Smooth muscle cell (in vitro differentiated cells): ENCODE measurements at regions not wholly inside any gene's neighbourhood (a gene's known extent, or its start where the extent isn't known, plus 50 kb on each side); places are given as distances from the start of the nearest gene placed in this dataset.
"Not testable (repeated sequence)": the region's sequence is repeated elsewhere in the genome, so short reads cannot be mapped to it uniquely, and the experiment has no call there.

Experiments
- DNase-seq: peaks from one replicate; lab custom pipeline; 2025; ENCODE audit not compliant: unreplicated experiment; lab: John Stamatoyannopoulos, UW
- H2AFZ ChIP-seq: fragments of 200-600 bp; sonication (generic); 2 replicates; pipeline ENCODE4 v1.6.0; 2016; ENCODE audit warnings: antibody characterized with exemption, low read depth, mild to moderate bottlenecking
- H3F3A ChIP-seq: fragments of 200-600 bp; sonication (generic); 2 replicates; pipeline ENCODE4 v1.6.0; 2017; ENCODE audit warnings: antibody characterized with exemption, low read depth
- H3K27ac ChIP-seq: fragments of 200-600 bp; sonication (generic); 2 replicates; pipeline ENCODE4 v1.5.1; 2016; ENCODE audit warnings: low read depth, mild to moderate bottlenecking
- H3K27me3 ChIP-seq: fragments of 200-600 bp; sonication (generic); 2 replicates; pipeline ENCODE4 v1.6.1; 2016; ENCODE audit warnings: low read depth, mild to moderate bottlenecking
- H3K36me3 ChIP-seq: fragments of 200-600 bp; sonication (generic); 2 replicates; pipeline ENCODE4 v1.5.1; 2016; ENCODE audit warnings: low read depth
- H3K4me1 ChIP-seq: fragments of 200-600 bp; sonication (generic); 2 replicates; pipeline ENCODE4 v1.5.1; 2016; ENCODE audit warnings: low read depth
- H3K4me2 ChIP-seq: fragments of 200-600 bp; sonication (generic); 2 replicates; pipeline ENCODE4 v1.6.0; 2016; ENCODE audit warnings: mild to moderate bottlenecking
- H3K4me3 ChIP-seq: fragments of 200-600 bp; sonication (generic); 2 replicates; pipeline ENCODE4 v1.5.1; 2016; ENCODE audit warnings: mild to moderate bottlenecking
- H3K79me2 ChIP-seq: fragments of 200-600 bp; sonication (generic); 2 replicates; pipeline ENCODE4 v1.6.0; 2016; ENCODE audit warnings: low read depth, mild to moderate bottlenecking
- H3K9ac ChIP-seq: fragments of 200-600 bp; sonication (generic); 2 replicates; pipeline ENCODE4 v1.6.0; 2016; ENCODE audit warnings: low read depth
- H3K9me3 ChIP-seq: fragments of 200-600 bp; sonication (generic); replicated peaks from 2 replicates; pipeline ENCODE4 v1.5.1; 2016; ENCODE audit warnings: low read depth
- H4K20me1 ChIP-seq: fragments of 200-600 bp; sonication (generic); 2 replicates; pipeline ENCODE4 v1.6.0; 2016; ENCODE audit warnings: low read depth
- WGBS: methylation state at CpG from one replicate; pipeline ENCODE4 v1.1.7; 2016; ENCODE audit warnings: low lambda C conversion rate; 5-methylcytosine and 5-hydroxymethylcytosine counted together
- TF ChIP-seq, protein P1 (sequence below): fragments of 200-600 bp; sonication (generic); IDR thresholded peaks from 2 replicates; pipeline ENCODE4 v1.5.1; 2017; ENCODE audit warnings: borderline replicate concordance, mild to moderate bottlenecking, antibody characterized with exemption; ENCODE audit not compliant: insufficient read depth, poor library complexity, severe bottlenecking

GRCh38 chr1:239125027-239125426 lies 261.3 kb upstream of the CHRM3 start:
- WGBS: 37% methylated on average over 4 of the region's 4 CpGs
- H3F3A ChIP-seq: no peaks in the 10 kb centered on the region
- H3K4me3 ChIP-seq: no peak overlapping the region
- H3K36me3 ChIP-seq: no peaks in the 10 kb centered on the region
- H2AFZ ChIP-seq: peak overlapping the region; percentile 69
- no peaks in the 10 kb centered on the region for H3K79me2 ChIP-seq
- H3K27ac ChIP-seq: no peak overlapping the region
- no peak overlapping the region for H3K4me2 ChIP-seq
- DNase-seq: no peak
- H3K4me1 ChIP-seq: no peaks in the 10 kb centered on the region
- H4K20me1 ChIP-seq: no peaks in the 10 kb centered on the region
- TF ChIP-seq, protein P1, sequence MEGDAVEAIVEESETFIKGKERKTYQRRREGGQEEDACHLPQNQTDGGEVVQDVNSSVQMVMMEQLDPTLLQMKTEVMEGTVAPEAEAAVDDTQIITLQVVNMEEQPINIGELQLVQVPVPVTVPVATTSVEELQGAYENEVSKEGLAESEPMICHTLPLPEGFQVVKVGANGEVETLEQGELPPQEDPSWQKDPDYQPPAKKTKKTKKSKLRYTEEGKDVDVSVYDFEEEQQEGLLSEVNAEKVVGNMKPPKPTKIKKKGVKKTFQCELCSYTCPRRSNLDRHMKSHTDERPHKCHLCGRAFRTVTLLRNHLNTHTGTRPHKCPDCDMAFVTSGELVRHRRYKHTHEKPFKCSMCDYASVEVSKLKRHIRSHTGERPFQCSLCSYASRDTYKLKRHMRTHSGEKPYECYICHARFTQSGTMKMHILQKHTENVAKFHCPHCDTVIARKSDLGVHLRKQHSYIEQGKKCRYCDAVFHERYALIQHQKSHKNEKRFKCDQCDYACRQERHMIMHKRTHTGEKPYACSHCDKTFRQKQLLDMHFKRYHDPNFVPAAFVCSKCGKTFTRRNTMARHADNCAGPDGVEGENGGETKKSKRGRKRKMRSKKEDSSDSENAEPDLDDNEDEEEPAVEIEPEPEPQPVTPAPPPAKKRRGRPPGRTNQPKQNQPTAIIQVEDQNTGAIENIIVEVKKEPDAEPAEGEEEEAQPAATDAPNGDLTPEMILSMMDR: no peak
- no peaks in the 10 kb centered on the region for H3K9me3 ChIP-seq
- no peak overlapping the region for H3K9ac ChIP-seq
- no peaks in the 10 kb centered on the region for H3K27me3 ChIP-seq

DNA sequence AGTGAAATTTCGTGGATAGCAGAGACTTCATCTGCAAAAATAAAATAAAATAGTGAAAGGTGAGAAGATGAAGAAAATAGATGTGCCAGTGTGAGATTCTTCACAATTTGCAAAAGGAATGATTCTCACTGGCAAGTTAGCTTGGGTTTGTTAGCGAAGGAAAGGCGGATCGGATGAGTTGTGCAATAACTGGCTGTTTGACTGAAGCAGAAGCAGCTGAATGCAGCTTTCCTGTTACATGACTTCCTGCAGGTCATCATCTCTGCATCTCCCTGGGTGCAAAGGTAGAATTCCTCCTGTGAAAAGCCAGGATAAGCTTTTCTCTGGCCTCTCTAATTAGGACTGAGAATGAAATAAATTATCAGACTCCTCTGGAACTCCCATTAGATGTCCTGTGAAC lies 263.1 kb upstream of the CHRM3 start:
- Histone ChIP-seq H3F3A (no peaks in the 10 kb centered on the region), H3K9ac (no peak overlapping the region), H3K27ac (no peak overlapping the region), H3K79me2 (no peaks in the 10 kb centered on the region), H3K4me3 (no peak overlapping the region), H3K4me2 (no peak overlapping the region), H3K9me3 (no peaks in the 10 kb centered on the region), H3K4me1 (no peaks in the 10 kb centered on the region), H3K36me3 (no peaks in the 10 kb centered on the region), H2AFZ (no peak overlapping the region), H4K20me1 (no peaks in the 10 kb centered on the region), H3K27me3 (no peaks in the 10 kb centered on the region)
- 87% methylated on average over 4 of the region's 4 CpGs for WGBS
- DNase-seq: no peak
- TF ChIP-seq, protein P1: no peak

DNA sequence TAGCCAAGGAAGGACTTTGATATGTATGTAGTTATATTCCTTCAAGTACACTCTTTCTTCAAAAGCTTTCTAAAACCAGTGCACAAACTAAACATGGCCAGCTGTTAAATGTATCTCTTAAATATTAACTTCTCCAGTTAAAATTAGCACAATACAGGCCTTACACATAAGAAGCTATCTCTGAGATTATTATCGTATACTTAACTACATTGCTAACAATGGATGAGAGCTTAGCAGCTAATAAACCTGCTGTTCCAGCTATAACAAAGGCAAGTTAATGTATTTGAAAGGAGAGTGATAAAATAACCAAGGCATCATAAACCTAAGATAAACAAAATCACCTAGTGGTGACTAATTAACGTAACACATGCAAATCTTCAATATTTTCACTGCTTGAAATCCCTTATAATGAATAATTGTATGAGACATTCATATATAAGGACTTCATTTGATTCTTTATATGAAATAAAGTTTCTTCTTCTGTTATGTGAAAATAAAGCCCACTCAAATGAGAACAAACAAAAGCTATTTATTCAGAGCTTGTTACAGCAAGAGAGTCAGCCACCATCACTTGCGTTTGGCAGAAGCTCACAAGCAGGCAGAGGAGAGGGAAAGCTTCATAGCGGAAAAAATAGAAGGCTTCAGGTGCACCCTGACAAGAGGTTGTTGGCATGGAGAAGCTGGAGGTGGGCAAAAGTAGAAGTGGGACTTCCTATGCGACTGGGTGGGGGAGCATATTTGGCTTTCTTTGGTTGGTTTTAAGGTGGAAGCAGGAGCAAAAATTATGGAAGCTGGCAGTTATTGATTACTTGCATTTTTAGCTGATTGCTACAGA lies 274.1 kb upstream of the CHRM3 start:
- Histone ChIP-seq H3F3A (no peaks in the 10 kb centered on the region), H3K79me2 (no peaks in the 10 kb centered on the region), H3K9ac (no peak overlapping the region), H2AFZ (no peak overlapping the region), H3K4me1 (no peaks in the 10 kb centered on the region), H3K27me3 (no peaks in the 10 kb centered on the region), H3K36me3 (no peaks in the 10 kb centered on the region), H3K9me3 (no peaks in the 10 kb centered on the region), H3K27ac (no peak overlapping the region), H4K20me1 (no peaks in the 10 kb centered on the region), H3K4me3 (no peak overlapping the region), H3K4me2 (no peak overlapping the region)
- no peak for DNase-seq
- TF ChIP-seq, protein P1: no peak
- WGBS: 67% methylated on average over 5 of the region's 5 CpGs

GRCh38 chr1:239107676-239108075 lies 278.7 kb upstream of the CHRM3 start:
- H3K9me3 ChIP-seq: no peaks in the 10 kb centered on the region
- no peak for DNase-seq
- no peaks in the 10 kb centered on the region for H3K79me2 ChIP-seq
- TF ChIP-seq, protein P1: no peak
- no peak overlapping the region for H3K4me2 ChIP-seq
- peaks cover 8% of the 10 kb centered on the region for H3K4me1 ChIP-seq
- no peak overlapping the region for H2AFZ ChIP-seq
- no peaks in the 10 kb centered on the region for H3K36me3 ChIP-seq
- no peaks in the 10 kb centered on the region for H3F3A ChIP-seq
- H3K4me3 ChIP-seq: no peak overlapping the region
- no peak overlapping the region for H3K27ac ChIP-seq
- 73% methylated on average over 6 of the region's 7 CpGs for WGBS
- no peak overlapping the region for H3K9ac ChIP-seq
- no peaks in the 10 kb centered on the region for H3K27me3 ChIP-seq
- no peaks in the 10 kb centered on the region for H4K20me1 ChIP-seq

DNA sequence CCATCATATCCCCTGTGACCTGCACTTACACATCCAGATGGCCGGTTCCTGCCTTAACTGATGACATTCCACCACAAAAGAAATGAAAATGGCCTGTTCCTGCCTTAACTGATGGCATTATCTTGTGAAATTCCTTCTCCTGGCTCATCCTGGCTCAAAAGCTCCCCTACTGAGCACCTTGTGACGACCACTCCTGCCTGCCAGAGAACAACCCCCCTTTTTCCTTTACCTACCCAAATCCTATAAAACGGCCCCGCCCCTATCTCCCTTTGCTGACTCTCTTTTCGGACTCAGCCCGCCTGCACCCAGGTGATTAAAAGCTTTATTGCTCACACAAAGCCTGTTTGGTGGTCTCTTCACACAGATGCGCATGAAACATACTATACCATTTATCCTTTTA lies 279.7 kb upstream of the CHRM3 start:
- H3K36me3 ChIP-seq, H3K4me1 ChIP-seq, H3K4me2 ChIP-seq, H3K27ac ChIP-seq, H4K20me1 ChIP-seq, DNase-seq, H3F3A ChIP-seq, H3K27me3 ChIP-seq, H2AFZ ChIP-seq, H3K4me3 ChIP-seq, H3K9me3 ChIP-seq, H3K79me2 ChIP-seq, H3K9ac ChIP-seq: not testable (repeated sequence)
- WGBS: 37% methylated on average over 7 of the region's 7 CpGs
